ENCODE measurements at regions not wholly inside any gene's neighbourhood (a gene's known extent, or its start where the extent isn't known, plus 50 kb on each side); places are given as distances from the start of the nearest gene placed in this dataset.
"Not testable (repeated sequence)": the region's sequence is repeated elsewhere in the genome, so short reads cannot be mapped to it uniquely, and the experiment has no call there.

DNA sequence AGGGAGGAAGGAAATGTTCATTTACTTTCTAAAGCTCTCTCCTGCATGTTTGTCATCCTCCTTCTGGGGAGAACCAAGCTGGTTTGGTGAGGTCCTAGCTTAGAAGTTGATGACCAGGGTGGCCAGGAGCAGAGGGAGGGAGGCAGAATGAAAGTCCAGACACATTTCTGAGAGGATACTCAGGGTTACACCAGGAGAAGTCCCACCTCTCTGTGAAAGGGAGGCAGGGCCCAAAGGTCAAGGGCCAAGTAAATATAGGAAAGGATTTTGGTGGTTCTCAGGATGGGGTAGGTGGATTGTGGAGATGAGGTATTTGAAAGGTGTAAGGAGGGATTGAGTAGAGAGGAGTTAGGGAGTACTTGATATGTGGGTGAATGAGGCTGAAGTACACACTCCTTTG lies 58.0 kb upstream of the FBXO11 start:
- Mint-ChIP-seq H3K36me3 (no peaks in the 10 kb centered on the region), H3K4me3 (no peak overlapping the region), H3K9me3 (peaks cover 18% of the 10 kb centered on the region), H3K27me3 (ENCODE audit: low read depth) (peaks cover 16% of the 10 kb centered on the region), H3K27ac (no peak overlapping the region), H3K4me1 (peaks cover 5% of the 10 kb centered on the region)
- TF ChIP-seq, protein P1, sequence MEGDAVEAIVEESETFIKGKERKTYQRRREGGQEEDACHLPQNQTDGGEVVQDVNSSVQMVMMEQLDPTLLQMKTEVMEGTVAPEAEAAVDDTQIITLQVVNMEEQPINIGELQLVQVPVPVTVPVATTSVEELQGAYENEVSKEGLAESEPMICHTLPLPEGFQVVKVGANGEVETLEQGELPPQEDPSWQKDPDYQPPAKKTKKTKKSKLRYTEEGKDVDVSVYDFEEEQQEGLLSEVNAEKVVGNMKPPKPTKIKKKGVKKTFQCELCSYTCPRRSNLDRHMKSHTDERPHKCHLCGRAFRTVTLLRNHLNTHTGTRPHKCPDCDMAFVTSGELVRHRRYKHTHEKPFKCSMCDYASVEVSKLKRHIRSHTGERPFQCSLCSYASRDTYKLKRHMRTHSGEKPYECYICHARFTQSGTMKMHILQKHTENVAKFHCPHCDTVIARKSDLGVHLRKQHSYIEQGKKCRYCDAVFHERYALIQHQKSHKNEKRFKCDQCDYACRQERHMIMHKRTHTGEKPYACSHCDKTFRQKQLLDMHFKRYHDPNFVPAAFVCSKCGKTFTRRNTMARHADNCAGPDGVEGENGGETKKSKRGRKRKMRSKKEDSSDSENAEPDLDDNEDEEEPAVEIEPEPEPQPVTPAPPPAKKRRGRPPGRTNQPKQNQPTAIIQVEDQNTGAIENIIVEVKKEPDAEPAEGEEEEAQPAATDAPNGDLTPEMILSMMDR (IDR thresholded peaks at IDR 0.05; ENCODE audit: unreplicated experiment) = no peak
- DNase-seq (ENCODE audit: low spot score in 2 of 2, unreplicated experiment in 2 of 2) = no peak

DNA sequence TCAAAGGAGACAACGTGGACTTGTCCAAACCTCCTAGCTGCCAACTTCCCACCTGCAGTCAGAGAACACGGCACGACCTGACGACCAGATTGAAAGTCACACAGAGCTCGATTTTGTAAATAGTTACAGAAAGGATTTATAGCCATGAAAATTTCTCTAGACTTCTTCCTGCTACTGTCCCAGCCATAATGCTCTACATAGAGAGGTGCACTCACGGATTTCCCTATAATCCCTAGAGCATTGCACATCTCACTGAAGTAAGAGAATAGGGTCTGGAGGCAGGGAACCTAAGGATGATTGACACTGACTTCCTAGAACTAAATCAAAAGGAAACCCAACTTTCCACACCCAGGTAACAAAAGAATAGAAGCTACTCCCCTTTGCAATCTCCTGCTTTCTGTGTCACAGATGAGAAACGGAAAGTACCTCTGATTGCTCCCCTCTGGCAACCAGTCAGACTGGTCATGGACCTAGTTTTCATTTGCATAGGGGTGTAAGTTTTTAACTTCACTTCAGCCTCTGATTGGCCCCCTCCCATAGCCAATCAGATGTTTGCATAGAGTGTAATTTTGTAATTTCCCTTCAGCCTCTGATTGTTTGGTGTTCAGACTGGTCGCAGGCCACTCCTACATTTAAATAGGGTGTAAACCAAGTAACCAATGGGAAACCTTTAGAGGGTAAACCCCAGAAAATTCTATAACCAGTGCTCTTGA lies 58.6 kb upstream of the FBXO11 start:
- peaks cover 5% of the 10 kb centered on the region for H3K4me1 Mint-ChIP-seq
- no peak overlapping the region for H3K27ac Mint-ChIP-seq
- peaks cover 18% of the 10 kb centered on the region for H3K9me3 Mint-ChIP-seq
- no peaks in the 10 kb centered on the region for H3K36me3 Mint-ChIP-seq
- DNase-seq (ENCODE audit: low spot score in 2 of 2, unreplicated experiment in 2 of 2) = no peak
- H3K27me3 Mint-ChIP-seq (ENCODE audit: low read depth) = peaks cover 11% of the 10 kb centered on the region
- no peak overlapping the region for H3K4me3 Mint-ChIP-seq
- TF ChIP-seq, protein P1 (IDR thresholded peaks at IDR 0.05; ENCODE audit: unreplicated experiment) = no peak

DNA sequence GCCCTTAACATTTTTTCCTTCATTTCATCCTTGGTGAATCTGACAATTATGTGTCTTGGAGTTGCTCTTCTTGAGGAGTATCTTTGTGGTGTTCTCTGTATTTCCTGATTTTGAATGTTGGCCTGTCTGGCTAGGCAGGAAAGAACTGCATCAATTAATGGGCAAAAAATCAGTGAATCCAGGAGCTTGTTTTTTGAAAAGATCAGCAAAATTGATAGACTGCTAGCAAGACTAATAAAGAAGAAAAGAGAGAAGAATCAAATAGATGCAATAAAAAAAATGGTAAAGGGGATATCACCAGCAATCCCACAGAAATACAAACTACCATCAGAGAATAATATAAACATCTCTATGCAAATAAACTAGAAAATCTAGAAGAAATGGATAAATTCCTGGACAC lies 70.4 kb upstream of the FBXO11 start:
- not testable (repeated sequence) for H3K4me3 Mint-ChIP-seq; DNase-seq (ENCODE audit: low spot score in 2 of 2, unreplicated experiment in 2 of 2); H3K4me1 Mint-ChIP-seq; H3K27ac Mint-ChIP-seq; H3K36me3 Mint-ChIP-seq
- Mint-ChIP-seq H3K27me3 (ENCODE audit: low read depth) (peaks cover 22% of the 10 kb centered on the region), H3K9me3 (peaks cover 23% of the 10 kb centered on the region)

DNA sequence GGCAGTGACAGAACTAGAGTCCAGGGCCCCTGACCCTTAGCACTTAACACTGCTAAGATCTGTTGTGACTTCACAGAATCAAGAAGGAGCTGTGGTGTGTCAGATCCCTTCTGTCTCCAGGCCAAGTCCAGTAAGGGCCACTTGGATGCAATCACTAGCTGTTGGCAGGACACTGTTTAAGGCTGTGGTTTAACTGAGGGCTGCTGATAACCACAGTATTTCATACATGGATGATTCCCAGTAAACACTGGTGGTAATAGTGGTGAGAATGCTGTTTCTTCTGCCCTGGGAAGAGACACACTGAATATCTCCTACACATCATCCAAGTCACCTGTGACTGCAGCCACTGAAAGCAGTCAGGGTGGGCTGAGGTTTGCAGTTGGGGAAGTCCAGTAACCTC lies 77.7 kb upstream of the FBXO11 start:
- Mint-ChIP-seq H3K27me3 (ENCODE audit: low read depth) (peaks cover 4% of the 10 kb centered on the region), H3K4me1 (peaks cover 3% of the 10 kb centered on the region), H3K4me3 (no peak overlapping the region), H3K27ac (no peak overlapping the region), H3K9me3 (peaks cover 4% of the 10 kb centered on the region), H3K36me3 (no peaks in the 10 kb centered on the region)
- TF ChIP-seq, protein P1 (IDR thresholded peaks at IDR 0.05; ENCODE audit: unreplicated experiment) = no peak
- no peak for DNase-seq (ENCODE audit: low spot score in 2 of 2, unreplicated experiment in 2 of 2)

DNA sequence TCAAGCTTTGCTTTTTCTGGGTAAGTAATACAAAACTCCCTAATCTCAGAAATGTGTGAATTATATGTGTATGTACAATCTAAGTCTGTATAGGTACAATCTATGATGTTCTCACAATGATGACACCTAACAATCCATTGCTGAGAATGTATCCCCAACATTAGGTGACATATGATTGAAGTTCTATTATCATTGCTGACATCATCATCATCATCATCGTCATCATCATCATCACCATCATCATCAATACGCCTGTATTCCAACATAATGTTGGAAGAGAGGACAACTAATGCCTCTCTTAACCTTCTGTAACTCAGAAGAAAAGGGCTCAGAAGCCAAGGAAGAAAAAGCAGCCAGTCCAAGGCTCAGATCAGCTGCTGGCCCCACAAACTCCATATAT lies 84.2 kb upstream of the FBXO11 start:
- Mint-ChIP-seq H3K27me3 (ENCODE audit: low read depth) (peaks cover 2% of the 10 kb centered on the region), H3K9me3 (peaks cover 3% of the 10 kb centered on the region), H3K36me3 (no peaks in the 10 kb centered on the region), H3K27ac (no peak overlapping the region), H3K4me1 (no peaks in the 10 kb centered on the region), H3K4me3 (no peak overlapping the region)
- TF ChIP-seq, protein P1 (IDR thresholded peaks at IDR 0.05; ENCODE audit: unreplicated experiment) = no peak
- DNase-seq (ENCODE audit: low spot score in 2 of 2, unreplicated experiment in 2 of 2) = no peak

DNA sequence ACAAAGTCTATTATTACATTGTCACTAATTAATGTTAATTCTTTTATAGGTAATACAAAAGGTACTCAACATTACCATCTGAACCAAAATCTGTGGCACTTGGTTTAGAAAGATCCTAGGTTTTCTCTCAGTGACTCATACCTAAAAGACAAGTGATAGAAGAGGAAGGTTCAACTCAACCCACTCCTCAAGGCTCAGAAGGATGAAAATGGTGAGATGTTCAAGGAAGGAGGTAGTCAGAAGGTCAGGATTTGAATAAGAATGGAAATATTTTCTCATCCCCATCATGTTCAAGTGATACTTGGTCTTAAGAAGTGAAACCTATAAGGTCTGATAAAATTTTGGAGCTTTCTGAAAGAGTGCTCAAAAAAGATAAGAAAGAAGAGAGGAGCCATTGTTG lies 86.4 kb upstream of the FBXO11 start:
- Mint-ChIP-seq H3K36me3 (no peaks in the 10 kb centered on the region), H3K27me3 (ENCODE audit: low read depth) (no peaks in the 10 kb centered on the region), H3K9me3 (no peaks in the 10 kb centered on the region), H3K4me3 (no peak overlapping the region), H3K27ac (no peak overlapping the region), H3K4me1 (no peaks in the 10 kb centered on the region)
- TF ChIP-seq, protein P1 (IDR thresholded peaks at IDR 0.05; ENCODE audit: unreplicated experiment) = no peak
- no peak for DNase-seq (ENCODE audit: low spot score in 2 of 2, unreplicated experiment in 2 of 2)
